Keratinocyte (primary cell): ENCODE measurements at regions not wholly inside any gene's neighbourhood (a gene's known extent, or its start where the extent isn't known, plus 50 kb on each side); places are given as distances from the start of the nearest gene placed in this dataset.

Experiments used
- EZH2 ChIP-seq: IDR thresholded peaks from one replicate; pipeline ENCODE4 v1.6.1; 2012; ENCODE audit warnings: inconsistent platforms, mild to moderate bottlenecking, low read length, moderate library complexity
- TF ChIP-seq, protein P1 (sequence below), 3 experiments: IDR thresholded peaks in 1 of 3; conservative IDR thresholded peaks in 1 of 3; optimal IDR thresholded peaks in 1 of 3; 2 replicates in 2 of 3; 3 replicates in 1 of 3; pipeline versions ENCODE3 to v1.5.1; 2011; ENCODE audit warnings: low read length in 3 of 3, mild to moderate bottlenecking in 3 of 3, moderate library complexity in 2 of 3, control low read depth in 1 of 3, inconsistent platforms in 1 of 3; ENCODE audit not compliant: insufficient read depth in 2 of 3; ENCODE audit errors: extremely low read depth in 1 of 3

DNA sequence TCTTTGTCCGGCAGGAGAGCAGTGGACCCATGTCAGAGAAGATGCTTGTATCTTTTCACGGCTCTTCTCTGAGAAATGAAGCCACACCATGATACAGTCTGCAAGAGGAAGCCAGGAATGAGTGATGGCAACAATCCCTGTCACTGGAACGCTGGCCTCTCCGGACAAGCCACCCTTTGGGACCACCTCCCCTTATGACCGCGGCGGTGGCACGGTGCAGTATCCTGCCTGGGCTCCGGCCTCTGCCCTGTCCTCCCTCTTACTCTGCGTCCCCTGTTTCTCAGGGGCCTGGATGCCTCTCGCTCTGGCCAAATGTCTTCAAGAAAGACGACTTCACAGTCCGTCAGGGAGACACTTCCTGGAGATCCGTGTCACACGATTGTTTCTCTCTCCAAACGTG, 370.5 kb downstream of the ZNF716 start:
- TF ChIP-seq, protein P1, sequence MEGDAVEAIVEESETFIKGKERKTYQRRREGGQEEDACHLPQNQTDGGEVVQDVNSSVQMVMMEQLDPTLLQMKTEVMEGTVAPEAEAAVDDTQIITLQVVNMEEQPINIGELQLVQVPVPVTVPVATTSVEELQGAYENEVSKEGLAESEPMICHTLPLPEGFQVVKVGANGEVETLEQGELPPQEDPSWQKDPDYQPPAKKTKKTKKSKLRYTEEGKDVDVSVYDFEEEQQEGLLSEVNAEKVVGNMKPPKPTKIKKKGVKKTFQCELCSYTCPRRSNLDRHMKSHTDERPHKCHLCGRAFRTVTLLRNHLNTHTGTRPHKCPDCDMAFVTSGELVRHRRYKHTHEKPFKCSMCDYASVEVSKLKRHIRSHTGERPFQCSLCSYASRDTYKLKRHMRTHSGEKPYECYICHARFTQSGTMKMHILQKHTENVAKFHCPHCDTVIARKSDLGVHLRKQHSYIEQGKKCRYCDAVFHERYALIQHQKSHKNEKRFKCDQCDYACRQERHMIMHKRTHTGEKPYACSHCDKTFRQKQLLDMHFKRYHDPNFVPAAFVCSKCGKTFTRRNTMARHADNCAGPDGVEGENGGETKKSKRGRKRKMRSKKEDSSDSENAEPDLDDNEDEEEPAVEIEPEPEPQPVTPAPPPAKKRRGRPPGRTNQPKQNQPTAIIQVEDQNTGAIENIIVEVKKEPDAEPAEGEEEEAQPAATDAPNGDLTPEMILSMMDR (optimal IDR thresholded peaks at IDR 0.05 in 1 of 3, IDR thresholded peaks at IDR 0.05 in 1 of 3, conservative IDR thresholded peaks at IDR 0.05 in 1 of 3; ENCODE audit: extremely low read depth in 1 of 3, insufficient read depth in 2 of 3, low read length in 3 of 3) = no peak
- no peak for TF ChIP-seq EZH2
